A549 (cell line): ENCODE measurements at regions not wholly inside any gene's neighbourhood (a gene's known extent, or its start where the extent isn't known, plus 50 kb on each side); places are given as distances from the start of the nearest gene placed in this dataset.

Experiments
- MAX ChIP-seq: IDR thresholded peaks from 2 replicates; pipeline ENCODE4 v1.6.1; 2012
- POLR2A ChIP-seq: IDR thresholded peaks from 2 replicates; pipeline ENCODE4 v1.6.1; 2012; ENCODE audit warnings: mild to moderate bottlenecking, low read length
- TP53 ChIP-seq: fragments of 250-450 bp; sonication (Bioruptor Pico); IDR thresholded peaks from 2 replicates; pipeline ENCODE4 v1.5.0; 2021; ENCODE audit warnings: mild to moderate bottlenecking, moderate library complexity
- TF ChIP-seq, protein P1 (sequence below): fragments of >200 bp; sonication (Bioruptor Twin); formaldehyde crosslinking; IDR thresholded peaks from 3 replicates; pipeline ENCODE4 v1.6.1; 2016

DNA sequence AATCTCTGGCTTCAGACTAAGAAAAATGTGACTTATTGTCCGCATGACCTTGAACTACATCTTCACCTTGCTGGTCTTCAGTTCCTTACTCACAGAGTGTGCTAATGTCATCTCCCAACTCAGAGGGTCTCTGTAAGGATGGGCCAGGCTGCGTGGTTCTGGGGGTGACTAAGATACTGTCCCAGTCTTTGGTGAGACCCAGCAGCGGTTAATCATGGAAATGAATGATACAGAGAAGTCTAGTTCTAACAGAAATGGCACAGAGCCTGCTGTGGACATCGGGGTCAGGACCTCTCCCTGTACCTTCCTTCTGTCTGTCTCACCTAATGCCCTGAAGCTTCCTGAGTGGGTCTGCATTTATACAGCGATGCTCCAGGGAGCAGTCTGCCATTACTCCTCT lies 662.7 kb upstream of the HS6ST1 start:
- TF ChIP-seq, protein P1, sequence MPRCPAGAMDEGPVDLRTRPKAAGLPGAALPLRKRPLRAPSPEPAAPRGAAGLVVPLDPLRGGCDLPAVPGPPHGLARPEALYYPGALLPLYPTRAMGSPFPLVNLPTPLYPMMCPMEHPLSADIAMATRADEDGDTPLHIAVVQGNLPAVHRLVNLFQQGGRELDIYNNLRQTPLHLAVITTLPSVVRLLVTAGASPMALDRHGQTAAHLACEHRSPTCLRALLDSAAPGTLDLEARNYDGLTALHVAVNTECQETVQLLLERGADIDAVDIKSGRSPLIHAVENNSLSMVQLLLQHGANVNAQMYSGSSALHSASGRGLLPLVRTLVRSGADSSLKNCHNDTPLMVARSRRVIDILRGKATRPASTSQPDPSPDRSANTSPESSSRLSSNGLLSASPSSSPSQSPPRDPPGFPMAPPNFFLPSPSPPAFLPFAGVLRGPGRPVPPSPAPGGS = no peak
- no peak for TF ChIP-seq POLR2A
- TF ChIP-seq TP53 (CRISPR knock-in tag) = no peak
- TF ChIP-seq MAX = no peak
